ENCODE measurements at regions not wholly inside any gene's neighbourhood (a gene's known extent, or its start where the extent isn't known, plus 50 kb on each side); places are given as distances from the start of the nearest gene placed in this dataset.

DNA sequence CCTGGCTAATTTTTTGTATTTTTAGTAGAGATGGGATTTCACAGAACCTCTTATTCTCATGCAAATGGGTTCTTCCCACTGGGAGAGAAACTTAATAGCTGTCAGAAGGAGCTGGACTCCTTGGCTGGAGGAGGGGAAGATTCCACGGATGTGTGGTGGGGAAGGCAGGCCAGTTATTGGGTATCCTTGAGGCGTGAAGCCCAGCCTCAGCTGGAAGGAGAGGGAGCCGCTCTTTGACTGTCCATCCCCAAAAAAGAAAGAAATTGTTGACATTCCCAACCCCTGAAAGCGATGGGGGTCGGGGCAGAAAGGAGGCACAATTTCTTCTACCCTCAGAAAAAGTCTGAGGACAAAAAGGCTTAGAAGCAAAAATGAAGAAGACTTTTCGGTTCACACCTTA, 983.1 kb upstream of the PABPC4L start:
- in situ Hi-C loops (cut with HindIII; ENCODE audit: low pct_ligation_motif_present, low pct_unique_long_range_greater_than_20kb, low sequenced_read_pairs) = no loop called here

GRCh38 chr4:135177321-135177720, 975.7 kb upstream of the PABPC4L start:
- DNase-seq = no peak
- in situ Hi-C loops (cut with HindIII; ENCODE audit: low pct_ligation_motif_present, low pct_unique_long_range_greater_than_20kb, low sequenced_read_pairs) = no loop called here

More for the DNA sequence above, 983.1 kb upstream of the PABPC4L start:
- no peak for DNase-seq

DNA sequence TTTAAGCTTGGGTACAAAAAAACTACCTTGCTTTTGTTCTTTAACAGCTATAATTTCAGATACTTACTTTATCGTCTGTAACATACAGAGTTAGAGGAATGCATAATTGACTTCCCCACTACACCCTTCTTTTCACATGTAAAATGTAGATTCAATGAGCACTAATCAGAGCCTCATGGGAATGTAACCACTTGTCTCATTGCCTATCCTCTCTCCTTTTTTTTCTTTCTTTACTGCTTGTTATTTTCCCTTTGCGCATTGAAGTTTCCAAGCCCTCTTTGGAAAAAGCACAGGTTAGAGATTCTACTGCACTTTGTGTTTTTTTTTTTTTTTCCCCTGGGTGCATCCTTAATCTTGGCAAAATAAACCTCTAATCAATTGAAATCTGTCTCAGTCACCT, 965.1 kb upstream of the PABPC4L start:
- DNase-seq = no peak
- in situ Hi-C loops (cut with HindIII; ENCODE audit: low pct_ligation_motif_present, low pct_unique_long_range_greater_than_20kb, low sequenced_read_pairs) = no loop called here

- in situ Hi-C loops (cut with HindIII; ENCODE audit: low pct_ligation_motif_present, low pct_unique_long_range_greater_than_20kb, low sequenced_read_pairs) = no loop called here
- DNase-seq = no peak
Measured at GRCh38 chr4:135164601-135165000, 963.0 kb upstream of the PABPC4L start.

GRCh38 chr4:135144498-135144897, 942.9 kb upstream of the PABPC4L start:
- peak; percentile 29 for DNase-seq
- in situ Hi-C loops (cut with HindIII; ENCODE audit: low pct_ligation_motif_present, low pct_unique_long_range_greater_than_20kb, low sequenced_read_pairs) = no loop called here

DNA sequence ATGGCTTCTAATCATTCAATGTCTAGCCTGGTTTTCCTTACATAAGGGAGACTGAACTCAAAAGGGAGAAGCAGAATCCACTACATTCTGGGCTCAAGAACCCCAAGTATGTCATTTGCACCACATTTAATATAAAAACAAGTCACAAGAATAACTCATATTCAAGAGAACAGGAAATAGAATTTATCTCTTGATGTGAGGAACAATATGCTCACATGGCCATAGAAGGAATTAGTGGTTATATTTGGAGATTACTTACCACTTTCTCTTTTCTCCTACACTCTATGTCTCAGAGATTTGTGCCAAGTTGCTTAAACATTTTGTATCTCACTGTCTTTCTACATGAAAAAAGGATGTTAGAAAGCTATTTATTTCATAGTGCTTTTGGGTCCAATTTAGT, 922.6 kb upstream of the PABPC4L start:
- DNase-seq = no peak
- in situ Hi-C loops (cut with HindIII; ENCODE audit: low pct_ligation_motif_present, low pct_unique_long_range_greater_than_20kb, low sequenced_read_pairs) = no loop called here

DNA sequence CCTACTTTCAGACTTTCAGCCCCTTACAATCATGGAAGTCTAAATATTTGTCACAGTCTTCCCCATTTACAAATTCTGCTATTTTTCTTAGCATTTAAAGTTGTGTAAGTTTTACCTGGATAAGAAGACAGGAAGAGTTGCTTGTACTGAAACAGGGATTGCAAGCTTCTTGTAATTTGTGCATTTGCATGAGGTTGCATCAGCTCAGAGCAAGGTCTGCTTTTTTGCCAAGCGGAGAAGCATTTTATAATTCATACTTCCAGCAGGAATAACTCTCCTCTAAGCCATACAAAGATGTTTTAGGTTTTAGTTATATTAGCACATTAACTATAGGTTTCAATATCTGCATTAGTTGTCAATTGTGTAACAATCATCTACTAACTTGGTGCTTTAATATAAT, 922.0 kb upstream of the PABPC4L start:
- in situ Hi-C loops (cut with HindIII; ENCODE audit: low pct_ligation_motif_present, low pct_unique_long_range_greater_than_20kb, low sequenced_read_pairs) = no loop called here
- no peak for DNase-seq

- no peak for DNase-seq
- in situ Hi-C loops (cut with HindIII; ENCODE audit: low pct_ligation_motif_present, low pct_unique_long_range_greater_than_20kb, low sequenced_read_pairs) = no loop called here
Measured at GRCh38 chr4:135122457-135122856, 920.9 kb upstream of the PABPC4L start.

DNA sequence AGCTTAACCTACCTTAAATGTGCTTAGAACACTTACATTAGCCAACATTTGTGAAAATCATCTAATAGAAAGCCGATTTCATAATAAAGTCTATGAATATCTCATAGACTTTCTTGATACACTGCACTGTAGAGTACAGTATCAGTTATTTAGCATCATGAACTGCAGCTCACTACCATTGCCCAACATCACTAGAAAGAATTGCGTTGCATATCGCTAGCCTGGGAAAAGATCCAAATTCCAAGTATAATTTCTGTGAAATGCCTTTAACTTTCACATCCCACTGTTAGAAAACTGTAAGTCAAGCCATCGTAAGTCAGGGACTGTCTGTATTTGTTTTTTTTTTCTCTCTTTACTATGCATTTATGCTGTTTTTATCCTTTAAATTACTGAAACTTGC, 918.6 kb upstream of the PABPC4L start:
- DNase-seq = no peak

DNA sequence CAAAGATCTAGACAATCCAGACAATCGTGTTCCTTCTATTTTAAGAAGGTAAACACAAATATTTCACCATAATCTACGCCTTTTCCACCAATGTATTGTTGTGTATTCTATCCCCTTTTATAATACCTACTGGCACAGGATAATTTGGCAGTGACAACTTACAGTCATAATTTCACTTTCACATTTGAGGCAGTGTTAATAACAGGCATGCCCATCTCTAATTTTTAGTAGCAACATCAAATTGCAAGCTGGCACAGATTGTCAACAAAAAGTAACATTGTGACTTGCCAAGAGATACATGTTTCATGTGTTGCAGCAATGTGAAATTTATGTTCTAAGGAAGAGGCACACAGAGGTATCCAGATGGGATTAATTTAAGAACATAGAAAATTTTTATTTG, 912.5 kb upstream of the PABPC4L start:
- in situ Hi-C loops (cut with HindIII; ENCODE audit: low pct_ligation_motif_present, low pct_unique_long_range_greater_than_20kb, low sequenced_read_pairs) = no loop called here

More for the DNA sequence above, 918.6 kb upstream of the PABPC4L start:
- in situ Hi-C loops (cut with HindIII; ENCODE audit: low pct_ligation_motif_present, low pct_unique_long_range_greater_than_20kb, low sequenced_read_pairs) = no loop called here

DNA sequence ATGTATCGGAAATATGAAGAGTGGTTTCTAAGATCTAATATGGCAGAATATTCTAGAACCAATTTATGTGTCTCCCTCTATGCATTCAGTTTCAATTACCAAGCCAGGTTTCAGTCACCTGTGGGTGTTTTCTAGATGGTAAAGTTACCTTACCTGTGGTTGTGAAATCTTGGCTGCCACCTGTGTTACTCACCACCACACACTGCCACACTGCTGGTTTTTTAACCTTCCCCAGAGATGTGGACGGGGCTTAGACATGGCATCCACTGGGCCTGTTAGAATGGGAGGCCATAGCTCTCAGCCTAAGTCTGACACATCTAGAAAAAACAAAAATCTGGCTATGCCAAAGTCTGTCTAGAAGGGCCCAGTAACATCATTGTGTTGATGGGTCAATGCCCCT, 896.5 kb upstream of the PABPC4L start:
- DNase-seq = no peak
- in situ Hi-C loops (cut with HindIII; ENCODE audit: low pct_ligation_motif_present, low pct_unique_long_range_greater_than_20kb, low sequenced_read_pairs) = no loop called here

More for the DNA sequence above, 912.5 kb upstream of the PABPC4L start:
- no peak for DNase-seq

DNA sequence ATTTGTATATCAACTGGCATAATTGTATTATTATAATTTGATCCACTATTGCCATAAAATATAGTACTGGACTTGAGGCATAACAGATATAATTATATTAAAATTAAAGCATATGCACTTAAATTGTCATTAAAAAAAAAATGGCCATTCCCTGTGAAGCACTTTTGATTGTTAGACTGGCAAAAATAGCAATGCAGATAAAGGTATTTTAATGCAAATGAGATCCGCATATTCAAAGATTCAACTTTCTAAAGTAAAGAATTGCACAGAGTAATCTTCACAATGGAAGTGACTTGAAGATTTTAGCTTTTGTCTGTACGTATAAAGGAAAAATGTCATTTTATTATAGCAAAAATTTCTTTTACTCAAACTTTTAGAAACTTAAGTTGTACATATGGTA, 871.8 kb upstream of the PABPC4L start:
- DNase-seq = no peak
- in situ Hi-C loops (cut with HindIII; ENCODE audit: low pct_ligation_motif_present, low pct_unique_long_range_greater_than_20kb, low sequenced_read_pairs) = no loop called here

DNA sequence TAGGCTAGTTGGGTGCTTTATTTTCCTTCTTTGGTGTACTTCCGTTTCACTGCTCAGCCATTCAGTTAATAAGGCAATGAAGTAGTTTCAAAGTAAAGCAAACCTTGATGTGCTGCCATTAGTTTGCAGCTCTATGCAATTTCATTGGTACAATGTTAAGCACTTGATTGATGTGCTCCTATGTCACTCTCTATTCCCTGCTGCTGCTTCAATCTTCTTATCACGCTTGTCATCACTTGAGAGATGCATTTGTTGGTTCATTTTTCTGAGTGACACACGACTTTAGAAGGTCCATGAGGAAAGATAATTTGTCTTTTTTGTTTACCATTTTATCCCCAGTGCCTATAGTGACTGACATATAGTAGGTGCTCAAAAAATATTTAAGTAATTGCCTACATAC, 871.0 kb upstream of the PABPC4L start:
- no peak for DNase-seq
- in situ Hi-C loops (cut with HindIII; ENCODE audit: low pct_ligation_motif_present, low pct_unique_long_range_greater_than_20kb, low sequenced_read_pairs) = no loop called here

DNA sequence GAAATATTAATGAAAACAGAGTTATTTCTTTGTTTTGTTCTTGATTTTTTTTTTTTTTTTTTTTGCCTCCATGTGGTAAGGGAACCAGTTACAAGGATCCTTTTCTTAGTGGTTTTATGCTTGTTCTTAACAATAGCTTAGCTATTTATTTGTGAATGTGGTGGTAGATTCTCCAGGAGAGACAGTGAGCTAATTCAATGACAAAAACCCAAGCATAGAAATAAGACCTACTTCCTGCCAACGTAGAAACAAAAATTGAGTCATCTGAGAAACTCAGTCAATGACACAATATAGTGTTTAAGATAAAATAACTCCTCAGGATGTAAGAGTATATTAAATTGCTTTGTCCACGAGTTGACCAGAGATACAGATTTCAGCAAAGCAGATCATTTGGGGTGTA, 863.8 kb upstream of the PABPC4L start:
- no peak for DNase-seq
- in situ Hi-C loops (cut with HindIII; ENCODE audit: low pct_ligation_motif_present, low pct_unique_long_range_greater_than_20kb, low sequenced_read_pairs) = no loop called here

DNA sequence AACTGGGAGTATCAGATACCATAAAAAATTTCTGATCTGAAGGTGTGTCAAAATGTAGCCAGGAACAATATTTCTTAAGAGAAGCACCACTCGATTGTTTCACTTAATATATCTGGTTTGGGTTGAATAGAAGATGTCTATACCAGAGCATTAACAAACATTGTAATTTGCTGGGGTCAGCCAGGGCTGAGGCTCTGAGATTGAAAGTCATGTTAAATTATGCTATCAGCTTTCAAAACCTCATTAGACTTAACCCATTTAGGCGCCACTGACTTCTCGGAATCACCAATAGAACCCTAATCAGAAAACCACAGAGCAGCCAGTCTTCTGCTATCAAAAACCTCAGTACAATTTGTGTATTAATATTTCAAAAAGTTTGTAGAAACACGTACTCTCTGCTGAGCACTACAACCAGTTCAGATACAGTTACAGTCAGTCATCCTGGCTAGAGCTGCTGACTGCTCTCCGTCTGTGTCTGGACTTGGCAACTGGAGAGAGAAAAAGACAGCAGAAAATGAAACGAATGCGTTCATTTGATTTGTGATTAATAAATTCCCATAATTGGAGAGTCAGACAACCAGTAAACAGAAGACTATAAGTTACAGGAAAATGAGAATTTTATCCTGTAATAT, 848.6 kb upstream of the PABPC4L start:
- DNase-seq = no peak
- in situ Hi-C loops (cut with HindIII; ENCODE audit: low pct_ligation_motif_present, low pct_unique_long_range_greater_than_20kb, low sequenced_read_pairs) = no loop called here

- DNase-seq = peak; percentile 2
Measured at GRCh38 chr4:135032670-135033069, 831.1 kb upstream of the PABPC4L start.

DNA sequence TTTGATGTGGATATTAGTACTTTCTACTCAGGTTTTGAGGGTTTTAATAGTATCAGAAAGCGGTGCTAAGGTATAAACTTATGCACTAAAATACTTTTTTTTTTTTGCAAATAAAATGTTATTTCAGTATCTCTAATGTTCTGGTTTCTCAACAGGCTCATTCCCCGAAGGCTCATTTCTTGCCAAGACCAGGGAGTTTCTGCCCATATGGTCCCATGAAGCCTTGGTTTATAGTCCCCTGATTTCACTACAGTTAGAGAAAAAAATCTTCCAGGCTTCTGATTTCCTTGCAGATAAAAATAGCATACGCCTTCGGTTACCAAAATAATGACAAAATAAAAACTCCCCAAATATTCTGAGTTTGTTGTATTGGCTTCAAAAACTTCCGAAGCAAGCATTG, 814.2 kb upstream of the PABPC4L start:
- in situ Hi-C loops (cut with HindIII; ENCODE audit: low pct_ligation_motif_present, low pct_unique_long_range_greater_than_20kb, low sequenced_read_pairs) = no loop called here
- DNase-seq = no peak

More at GRCh38 chr4:135032670-135033069, 831.1 kb upstream of the PABPC4L start:
- in situ Hi-C loops (cut with HindIII; ENCODE audit: low pct_ligation_motif_present, low pct_unique_long_range_greater_than_20kb, low sequenced_read_pairs) = no loop called here

DNA sequence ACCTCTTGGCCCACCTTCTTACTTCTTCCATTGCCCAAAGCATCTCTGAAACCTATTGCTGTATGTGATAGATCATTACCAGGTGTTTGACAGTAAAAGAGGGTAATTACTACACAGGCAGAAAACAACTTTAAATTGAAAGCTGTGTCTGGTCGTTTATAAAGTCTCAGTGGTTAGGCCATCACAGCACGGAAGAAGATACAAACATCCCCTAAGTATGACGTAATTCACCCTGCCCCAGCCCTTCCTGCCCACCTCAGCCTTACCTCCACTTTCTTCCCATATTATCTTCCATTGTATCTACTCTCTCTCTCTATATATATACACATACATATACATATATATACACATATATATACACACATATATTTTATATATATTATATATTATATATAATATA, 805.8 kb upstream of the PABPC4L start:
- in situ Hi-C loops (cut with HindIII; ENCODE audit: low pct_ligation_motif_present, low pct_unique_long_range_greater_than_20kb, low sequenced_read_pairs) = no loop called here
- no peak for DNase-seq

DNA sequence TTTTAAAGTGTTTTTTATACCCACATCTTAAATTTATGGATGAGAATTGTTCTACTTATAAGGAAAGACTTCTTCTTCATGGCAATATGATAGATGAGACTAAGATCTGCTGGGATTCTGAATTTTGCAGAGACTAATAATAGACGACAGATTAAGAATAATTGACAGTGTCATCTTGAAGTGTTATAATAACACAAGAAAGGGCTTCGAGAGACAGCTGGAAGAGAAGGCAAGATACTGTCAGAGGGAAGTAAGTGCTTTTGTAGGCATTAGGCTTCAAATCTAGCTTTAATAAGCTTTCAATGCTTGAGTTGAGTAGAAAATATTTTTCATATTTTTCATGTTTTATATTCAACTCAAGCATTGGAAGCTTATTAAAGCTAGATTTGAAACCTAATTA, 797.6 kb upstream of the PABPC4L start:
- in situ Hi-C loops (cut with HindIII; ENCODE audit: low pct_ligation_motif_present, low pct_unique_long_range_greater_than_20kb, low sequenced_read_pairs) = no loop called here
- DNase-seq = no peak

DNA sequence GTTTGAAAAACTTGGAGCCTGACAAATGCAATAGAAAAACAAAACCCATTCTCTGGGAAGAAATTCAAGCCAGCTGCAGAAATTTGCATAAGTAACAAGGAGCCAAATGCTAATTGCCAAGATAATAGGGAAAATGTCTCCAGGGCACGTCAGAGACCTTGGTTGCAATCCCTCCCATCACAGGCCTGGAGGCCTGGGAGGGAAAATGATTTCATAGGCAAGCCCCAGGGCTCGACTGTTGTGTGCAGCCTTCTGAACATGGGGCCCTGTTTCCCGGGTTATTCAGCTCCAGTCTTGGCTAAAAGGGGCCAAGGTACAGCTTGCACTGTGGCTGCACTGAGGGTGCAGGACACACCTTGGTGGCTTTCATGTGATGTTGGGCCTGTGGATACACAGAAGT, 760.4 kb upstream of the PABPC4L start:
- in situ Hi-C loops (cut with HindIII; ENCODE audit: low pct_ligation_motif_present, low pct_unique_long_range_greater_than_20kb, low sequenced_read_pairs) = no loop called here
- DNase-seq = no peak

GRCh38 chr4:134958862-134959261, 757.3 kb upstream of the PABPC4L start:
- DNase-seq = no peak
- in situ Hi-C loops (cut with HindIII; ENCODE audit: low pct_ligation_motif_present, low pct_unique_long_range_greater_than_20kb, low sequenced_read_pairs) = no loop called here
